HG02973 (cell line): ENCODE measurements at regions not wholly inside any gene's neighbourhood (a gene's known extent, or its start where the extent isn't known, plus 50 kb on each side); places are given as distances from the start of the nearest gene placed in this dataset.
"Not testable (repeated sequence)": the region's sequence is repeated elsewhere in the genome, so short reads cannot be mapped to it uniquely, and the experiment has no call there.

Source experiments
- ATAC-seq: cut with Tn5 transposase; IDR thresholded peaks from one replicate; pipeline ENCODE4 v1.9.1; 2021; ENCODE audit warnings: moderate library complexity; ENCODE audit not compliant: unreplicated experiment

GRCh38 chr16:87203060-87203656 is 114.0 kb downstream of the C16orf95 start:
- no peak for ATAC-seq

GRCh38 chr16:87206646-87207451 is 110.3 kb downstream of the C16orf95 start:
- no peak for ATAC-seq

GRCh38 chr16:87207509-87207908 is 109.7 kb downstream of the C16orf95 start:
- ATAC-seq = no peak

- no peak for ATAC-seq
Measured at GRCh38 chr16:87207965-87208364, 109.2 kb downstream of the C16orf95 start.

DNA sequence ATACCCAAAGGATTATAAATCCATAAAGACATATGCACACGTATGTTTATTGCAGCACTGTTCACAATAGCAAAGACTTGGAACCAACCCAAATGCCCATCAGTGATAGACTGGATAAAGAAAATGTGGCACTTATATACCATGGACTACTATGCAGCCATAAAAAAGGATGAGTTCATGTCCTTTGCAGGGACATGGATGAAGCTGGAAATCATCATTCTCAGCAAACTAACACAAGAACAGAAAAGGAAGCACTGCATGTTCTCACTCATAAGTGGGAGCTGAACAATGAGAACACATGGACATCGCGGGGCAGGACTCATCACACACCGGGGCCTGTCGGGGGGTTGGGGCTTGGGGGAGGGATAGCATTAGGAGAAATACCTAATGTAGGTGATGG is 108.2 kb downstream of the C16orf95 start:
- ATAC-seq = not testable (repeated sequence)

GRCh38 chr16:87209808-87210512 is 107.2 kb downstream of the C16orf95 start:
- ATAC-seq = no peak

- no peak for ATAC-seq
Measured at GRCh38 chr16:87210894-87211293, 106.3 kb downstream of the C16orf95 start.

DNA sequence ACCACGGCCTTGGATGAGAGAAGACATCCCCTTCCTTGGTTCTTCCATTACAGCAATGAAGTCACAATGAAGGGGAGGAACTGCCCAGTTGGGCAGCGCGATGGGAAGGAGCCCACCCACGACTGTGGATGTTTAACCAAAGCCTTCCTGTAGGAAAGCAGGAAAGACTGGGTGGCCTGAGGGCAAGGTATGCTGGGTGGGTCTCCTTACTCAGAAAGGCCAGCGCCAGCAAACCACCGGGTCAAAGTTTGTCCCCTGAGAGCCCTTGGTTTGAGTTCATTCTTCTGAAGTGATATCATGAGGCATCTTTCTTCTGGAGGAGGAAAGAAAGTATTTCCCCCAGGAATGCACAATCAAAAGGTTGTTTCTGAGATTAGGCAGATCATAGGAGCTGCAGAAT is 105.2 kb downstream of the C16orf95 start:
- no peak for ATAC-seq

GRCh38 chr16:87213536-87213935 is 103.7 kb downstream of the C16orf95 start:
- no peak for ATAC-seq

DNA sequence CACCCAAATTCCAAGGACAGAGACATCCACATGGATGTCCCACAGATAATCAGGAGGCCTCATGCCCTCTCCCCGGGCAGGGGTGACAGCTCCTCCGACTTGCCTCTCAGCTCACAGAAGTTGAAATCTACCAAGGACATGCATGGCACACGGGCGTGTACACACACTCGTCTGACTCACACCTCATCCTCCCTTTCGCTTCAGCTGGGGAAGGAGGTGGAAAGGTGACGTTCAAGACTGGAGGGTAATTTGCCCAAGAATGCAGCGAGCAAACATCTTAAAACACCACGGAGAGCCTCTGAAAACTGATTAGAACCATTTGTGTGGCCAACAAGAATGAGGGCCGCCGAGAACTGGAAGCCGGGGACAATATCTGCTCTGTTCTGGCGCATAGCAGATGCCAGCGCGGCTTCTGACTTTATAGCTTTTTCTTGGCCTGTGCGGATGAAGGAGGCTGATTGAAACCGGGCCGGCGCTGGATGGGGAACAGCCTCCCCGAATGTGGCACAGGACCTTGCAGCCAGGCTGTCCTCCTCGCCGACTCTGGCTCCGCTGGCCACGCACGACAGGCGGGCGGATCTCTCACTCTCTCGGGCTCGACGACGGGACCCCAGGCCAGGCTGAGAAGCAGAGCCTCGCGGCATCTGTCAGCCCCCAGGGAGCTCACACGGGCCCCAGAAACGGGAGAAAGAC is 100.9 kb downstream of the C16orf95 start:
- no peak for ATAC-seq

- ATAC-seq = no peak
Measured at GRCh38 chr16:87216841-87217275, 100.3 kb downstream of the C16orf95 start.

GRCh38 chr16:87217802-87218201 is 99.4 kb downstream of the C16orf95 start:
- ATAC-seq = not testable (repeated sequence)

DNA sequence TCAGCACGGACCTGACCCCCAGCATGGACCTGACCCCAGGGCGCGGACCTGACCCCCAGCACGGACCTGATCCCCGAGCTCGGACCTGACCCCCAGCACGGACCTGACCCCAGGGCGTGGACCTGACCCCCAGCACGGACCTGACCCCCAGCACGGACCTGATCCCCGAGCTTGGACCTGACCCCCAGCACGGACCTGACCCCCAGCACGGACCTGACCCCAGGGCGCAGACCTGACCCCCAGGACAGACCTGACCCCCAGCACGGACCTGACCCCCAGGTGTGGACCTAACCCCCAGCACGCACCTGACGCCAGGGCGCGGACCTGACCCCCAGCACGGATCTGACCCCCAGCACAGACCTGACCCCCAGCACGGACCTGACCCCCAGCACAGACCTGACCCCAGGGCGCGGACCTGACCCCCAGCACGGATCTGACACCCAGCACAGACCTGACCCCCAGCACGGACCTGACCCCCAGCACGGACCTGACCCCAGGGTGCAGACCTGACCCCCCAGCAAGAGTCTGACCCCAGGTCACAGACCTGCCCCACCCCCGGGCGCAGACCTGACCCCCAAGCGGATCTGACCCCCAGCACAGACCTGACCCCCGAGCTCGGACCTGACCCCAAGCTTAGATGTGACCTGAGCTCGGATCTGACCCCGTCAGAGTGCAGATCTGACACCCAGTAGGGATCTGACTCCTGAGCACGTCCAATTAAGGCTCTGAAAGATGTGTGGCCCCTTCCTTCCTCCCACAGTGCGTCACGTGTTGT is 98.7 kb downstream of the C16orf95 start:
- no peak for ATAC-seq

GRCh38 chr16:87219287-87219909 is 97.8 kb downstream of the C16orf95 start:
- no peak for ATAC-seq

DNA sequence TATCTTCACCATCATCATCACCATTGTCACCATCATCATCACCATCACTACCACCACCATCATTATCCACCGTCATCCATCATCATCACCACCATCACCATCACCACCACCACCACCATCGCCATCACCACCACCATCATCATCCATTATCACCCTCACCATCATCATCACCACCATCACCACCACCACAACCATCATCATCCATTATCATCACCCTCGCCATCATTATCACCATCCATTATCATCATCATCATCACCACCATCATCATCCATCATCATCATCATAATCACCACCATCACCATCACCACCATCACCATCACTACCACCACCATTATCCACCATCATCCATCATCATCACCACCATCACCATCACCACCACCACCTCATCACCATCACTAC is 95.6 kb downstream of the C16orf95 start:
- no peak for ATAC-seq

DNA sequence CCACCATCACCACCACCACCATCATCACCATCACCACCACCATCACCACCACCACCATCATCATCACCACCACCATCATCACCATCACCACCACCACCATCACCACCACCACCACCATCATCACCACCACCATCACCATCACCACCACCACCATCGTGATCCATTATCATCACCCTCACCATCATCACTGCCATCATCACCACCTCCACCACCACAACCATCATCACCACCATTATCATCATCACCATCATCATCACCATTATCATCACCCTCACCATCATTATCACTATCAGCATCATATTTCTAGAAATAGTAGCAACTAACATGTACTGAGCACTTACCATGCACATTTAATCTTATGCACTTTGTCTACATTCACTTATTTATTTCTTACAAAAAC is 94.9 kb downstream of the C16orf95 start:
- no peak for ATAC-seq

DNA sequence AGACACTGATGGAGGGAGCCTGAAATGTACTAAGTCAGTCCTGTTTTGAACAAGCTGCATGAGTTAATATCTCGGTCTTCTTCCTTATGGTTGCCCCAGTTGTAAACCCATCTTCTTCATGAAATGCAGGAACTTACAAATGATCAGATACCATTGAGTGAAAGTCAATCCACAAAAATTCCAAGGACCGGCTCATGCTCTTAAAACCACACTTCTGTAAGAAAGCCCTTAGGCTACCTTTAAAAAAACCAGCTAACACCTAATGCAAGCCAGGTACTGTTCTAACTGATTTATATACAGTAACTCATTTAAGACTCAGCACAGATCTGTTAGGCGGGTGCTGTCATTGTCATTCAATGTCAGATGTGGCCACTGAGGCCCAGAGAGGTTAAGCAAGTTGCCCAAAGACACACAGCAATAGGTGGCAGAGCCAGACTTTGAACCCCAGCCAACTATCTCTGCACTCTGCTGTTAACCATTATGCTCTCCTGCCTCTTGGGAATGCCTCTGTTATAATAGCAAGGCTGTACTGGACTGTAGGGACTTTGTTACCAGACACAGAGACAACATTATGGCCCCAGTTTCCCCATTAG is 93.4 kb downstream of the C16orf95 start:
- no peak for ATAC-seq

DNA sequence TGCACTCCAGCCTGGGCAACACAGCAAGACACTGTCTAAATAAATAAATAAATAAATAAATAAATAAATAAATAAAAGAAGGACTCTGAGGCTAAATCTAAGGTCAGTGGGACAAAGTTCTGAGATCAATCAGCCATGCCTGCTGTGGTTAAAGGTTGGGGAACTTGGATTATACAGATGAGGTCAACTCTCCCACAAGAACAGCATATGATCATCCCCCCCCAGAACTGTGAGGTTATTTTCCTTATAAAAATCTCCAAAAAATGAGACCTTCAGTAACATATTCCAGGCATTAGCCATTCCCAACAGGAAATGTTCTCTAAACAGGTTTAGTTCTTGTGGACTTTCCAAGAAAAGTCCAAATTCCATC is 90.3 kb downstream of the C16orf95 start:
- ATAC-seq = no peak

DNA sequence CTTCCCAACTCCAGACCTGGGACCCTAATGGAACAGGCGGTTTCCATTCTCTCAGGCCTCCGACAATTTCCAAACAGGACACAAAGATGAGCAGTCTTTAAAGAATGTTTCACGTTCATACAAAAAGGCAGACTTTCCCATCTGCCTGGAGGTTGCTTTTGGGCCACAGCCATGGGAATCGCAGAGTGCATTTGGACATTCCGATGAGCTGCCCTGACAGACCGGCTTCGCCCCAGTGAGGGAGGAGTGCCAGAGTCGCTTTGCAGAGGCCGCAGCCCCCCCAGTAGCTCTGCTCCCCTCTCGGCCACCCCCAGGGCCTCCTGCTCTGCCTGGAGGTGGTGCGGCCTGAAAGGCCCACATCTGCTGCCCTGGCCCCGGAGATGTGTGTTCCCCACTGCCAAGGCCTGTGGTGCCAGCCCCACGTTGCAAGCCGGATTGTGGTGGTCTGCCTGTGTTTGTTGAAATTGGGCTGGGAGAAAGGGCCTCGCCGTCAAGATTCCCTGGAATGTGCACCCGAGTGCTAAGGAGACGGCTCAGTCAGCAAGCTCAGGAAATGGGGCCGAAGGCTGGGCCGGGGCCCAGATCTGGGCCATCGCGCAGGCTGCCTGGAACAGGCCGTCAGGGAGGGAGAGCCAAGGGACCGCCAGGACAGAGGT is 89.8 kb downstream of the C16orf95 start:
- ATAC-seq = no peak
